Hematopoietic multipotent progenitor cell treated with erythropoietin and hydrocortisone succinate and interleukin-3 and kit ligand, for 8 days (in vitro differentiated cells): ENCODE measurements at regions not wholly inside any gene's neighbourhood (a gene's known extent, or its start where the extent isn't known, plus 50 kb on each side); places are given as distances from the start of the nearest gene placed in this dataset.

Source experiments
- DNase-seq: peaks from one replicate; pipeline ENCODE4 v3.0.0-alpha.2; 2015

- DNase-seq, result no peak
These were observed 677.9 kb upstream of the SEMA6A start for GRCh38 chr5:117252566-117252965.

- DNase-seq, result no peak
These were observed 674.6 kb upstream of the SEMA6A start for GRCh38 chr5:117249086-117249815.

DNA sequence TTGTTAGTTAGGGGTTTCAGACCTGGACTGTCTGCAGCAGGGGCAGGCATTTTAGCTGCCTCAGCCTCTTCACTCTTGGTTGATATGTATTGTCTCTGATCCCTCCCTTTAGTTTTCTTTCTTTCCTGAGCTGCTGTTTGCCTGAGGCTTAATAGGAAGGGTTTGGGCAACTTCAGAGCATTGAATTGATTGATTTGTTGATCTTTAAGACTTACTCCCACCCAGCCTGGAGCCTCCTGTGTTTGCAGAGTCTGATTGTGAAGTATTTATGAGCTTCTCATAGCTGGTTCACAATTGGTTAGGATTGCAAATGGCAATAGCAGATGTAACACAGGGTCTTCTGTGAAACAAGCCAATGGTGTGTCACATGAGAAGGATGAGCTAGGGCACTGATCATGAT, 671.8 kb upstream of the SEMA6A start:
- DNase-seq, result no peak

- DNase-seq, result no peak
These were observed 670.5 kb upstream of the SEMA6A start for GRCh38 chr5:117245130-117245529.

DNA sequence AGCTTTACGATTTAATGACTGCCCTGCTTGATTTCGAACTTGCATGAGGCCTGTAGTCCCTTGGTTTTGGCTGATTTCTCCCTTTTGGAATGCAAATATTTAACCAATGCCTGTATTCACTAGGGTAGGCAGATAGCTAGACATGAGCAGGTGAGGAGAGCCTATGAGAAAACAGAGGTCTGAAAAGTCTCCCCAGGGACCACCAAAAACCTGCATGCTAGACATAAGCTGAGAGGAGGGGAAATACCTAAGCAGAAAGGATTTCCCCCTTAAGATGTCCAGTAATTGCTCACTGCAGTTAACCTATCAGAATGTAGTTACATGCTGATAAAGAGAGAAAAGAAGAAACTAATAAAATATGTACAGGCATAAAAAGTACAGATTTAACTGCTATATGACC, 667.4 kb upstream of the SEMA6A start:
- DNase-seq, result no peak

DNA sequence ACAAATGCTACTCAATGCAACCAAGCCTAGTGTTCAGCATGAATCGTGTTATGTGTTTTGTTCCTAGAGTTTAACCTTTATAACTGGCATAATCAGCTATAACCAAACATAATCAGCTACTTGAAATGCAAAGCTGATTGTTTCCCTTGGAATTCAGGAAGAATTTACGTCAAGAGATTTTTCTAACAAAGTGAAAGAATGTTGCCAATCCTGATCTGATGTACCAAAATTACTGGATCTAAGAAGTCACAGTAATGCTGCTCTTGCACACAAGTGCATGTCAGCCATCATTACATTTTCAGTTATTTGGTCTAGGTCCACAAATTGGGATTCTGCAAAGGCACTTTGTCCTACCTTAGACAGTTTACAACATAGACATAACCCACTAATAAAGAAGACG, 662.3 kb upstream of the SEMA6A start:
- DNase-seq, result no peak

DNA sequence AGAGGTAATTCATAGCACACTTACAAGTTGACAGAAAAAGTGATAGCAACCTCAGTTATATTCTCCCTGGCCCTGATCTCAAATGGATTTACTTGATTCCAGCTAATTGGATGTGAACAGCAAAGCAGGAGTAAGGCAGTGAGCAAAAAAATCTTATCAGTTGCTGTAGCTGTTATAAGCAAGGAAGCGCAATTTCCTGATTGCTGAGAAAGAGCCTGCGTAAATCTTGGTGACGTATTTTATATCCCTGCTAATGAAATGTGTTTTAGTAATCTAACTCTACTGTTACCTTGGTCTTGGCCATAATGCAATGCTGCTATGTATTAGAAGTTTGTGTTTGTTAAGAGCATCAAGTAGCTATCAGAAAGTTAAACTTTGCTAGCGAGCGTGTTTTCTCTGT, 661.2 kb upstream of the SEMA6A start:
- no peak for DNase-seq

DNA sequence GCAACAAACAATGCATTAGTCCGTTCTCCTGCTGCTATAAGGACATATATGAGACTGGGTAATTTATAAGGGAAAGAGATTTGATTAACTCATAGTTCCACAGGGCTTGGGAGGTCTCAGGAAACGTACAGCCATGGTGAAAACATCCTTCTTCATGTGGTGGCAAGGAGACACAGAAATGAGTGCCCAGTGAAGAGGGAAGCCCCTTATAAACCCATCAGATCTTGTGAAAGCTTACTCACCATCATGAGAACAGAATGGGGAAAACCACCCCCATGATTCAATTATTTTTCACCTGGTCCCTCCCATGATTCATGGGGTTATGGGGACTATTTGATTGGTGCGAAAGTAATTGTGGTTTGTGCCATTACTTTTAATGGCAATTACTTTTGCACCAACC, 655.8 kb upstream of the SEMA6A start:
- no peak for DNase-seq

- DNase-seq, result no peak
These were observed 646.1 kb upstream of the SEMA6A start for GRCh38 chr5:117220730-117221129.

DNA sequence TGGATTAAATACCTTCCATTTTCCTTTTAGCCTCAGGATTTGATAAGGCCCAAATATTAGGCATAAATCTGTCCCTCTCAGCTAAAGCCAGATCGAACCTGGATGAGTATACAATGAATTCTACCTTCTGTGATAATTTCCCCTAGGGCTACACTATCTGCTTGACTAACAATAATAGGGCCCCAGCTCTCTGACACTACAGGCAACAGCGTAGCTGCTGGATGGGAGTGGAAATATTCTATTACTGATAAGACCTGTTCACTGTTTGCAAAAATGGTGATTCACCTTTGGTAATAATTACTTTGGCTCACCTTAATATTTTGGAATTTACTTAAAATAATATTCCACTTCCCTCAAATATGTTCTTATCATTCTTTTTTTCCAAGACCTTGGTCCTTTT, 644.2 kb upstream of the SEMA6A start:
- no peak for DNase-seq

DNA sequence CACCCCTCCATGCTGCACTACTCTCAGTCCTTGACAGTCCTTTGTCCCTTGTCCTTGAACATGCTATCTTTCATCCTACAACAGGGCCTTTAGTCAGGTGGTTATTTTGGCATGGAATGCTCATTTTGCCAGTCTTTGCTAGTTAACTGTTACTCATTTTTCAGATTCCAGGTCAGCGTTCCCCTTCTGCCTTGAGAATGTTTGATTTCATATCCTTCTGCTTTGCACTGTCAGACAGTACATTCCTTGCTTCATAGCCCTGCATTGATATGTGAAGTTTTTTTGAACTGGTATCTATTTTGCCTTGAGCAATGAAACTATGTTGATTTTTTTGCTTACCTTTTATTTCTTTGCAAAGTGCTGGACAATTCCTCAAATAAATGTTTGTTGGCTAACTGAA, 638.2 kb upstream of the SEMA6A start:
- DNase-seq, result no peak

DNA sequence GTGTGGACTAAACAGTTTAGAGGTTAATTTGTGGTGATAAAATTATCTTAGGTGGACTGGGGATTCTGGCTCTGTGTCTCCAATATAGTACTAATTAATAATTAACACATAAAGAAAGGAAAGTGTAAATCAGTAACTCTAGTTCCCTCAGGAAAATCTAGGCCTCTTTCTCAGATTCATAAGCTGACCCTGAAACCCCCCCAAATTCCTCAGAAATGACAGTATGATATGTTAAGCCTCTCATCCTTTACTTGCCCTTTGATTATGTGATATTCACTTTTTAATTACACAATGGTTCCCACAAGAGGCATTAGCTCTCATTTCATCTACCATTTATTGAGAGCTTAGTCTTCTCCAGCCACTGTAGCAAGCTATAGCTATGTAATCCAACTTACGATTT, 636.2 kb upstream of the SEMA6A start:
- DNase-seq, result no peak

DNA sequence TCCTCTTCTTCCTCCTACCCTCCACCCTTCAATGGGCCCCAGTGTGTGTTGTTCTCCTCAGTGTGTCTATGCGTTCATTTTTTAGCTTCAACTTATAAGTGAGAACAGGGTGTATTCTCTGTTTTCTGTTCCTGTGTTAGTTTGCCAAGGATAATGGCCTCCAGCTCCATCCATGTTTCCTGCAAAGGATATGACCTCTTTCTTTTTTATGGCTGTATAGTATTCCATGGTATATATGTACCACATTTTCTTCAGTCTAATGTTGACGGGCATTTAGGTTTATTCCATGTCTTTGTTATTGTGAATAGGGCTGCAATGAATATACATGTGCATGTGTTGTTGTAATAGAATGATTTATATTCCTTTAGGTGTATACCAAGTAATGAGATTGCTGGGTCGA, 634.9 kb upstream of the SEMA6A start:
- no peak for DNase-seq

GRCh38 chr5:117207088-117207668, 632.6 kb upstream of the SEMA6A start:
- DNase-seq, result no peak

- no peak for DNase-seq
These were observed 631.3 kb upstream of the SEMA6A start for GRCh38 chr5:117205894-117206293.

DNA sequence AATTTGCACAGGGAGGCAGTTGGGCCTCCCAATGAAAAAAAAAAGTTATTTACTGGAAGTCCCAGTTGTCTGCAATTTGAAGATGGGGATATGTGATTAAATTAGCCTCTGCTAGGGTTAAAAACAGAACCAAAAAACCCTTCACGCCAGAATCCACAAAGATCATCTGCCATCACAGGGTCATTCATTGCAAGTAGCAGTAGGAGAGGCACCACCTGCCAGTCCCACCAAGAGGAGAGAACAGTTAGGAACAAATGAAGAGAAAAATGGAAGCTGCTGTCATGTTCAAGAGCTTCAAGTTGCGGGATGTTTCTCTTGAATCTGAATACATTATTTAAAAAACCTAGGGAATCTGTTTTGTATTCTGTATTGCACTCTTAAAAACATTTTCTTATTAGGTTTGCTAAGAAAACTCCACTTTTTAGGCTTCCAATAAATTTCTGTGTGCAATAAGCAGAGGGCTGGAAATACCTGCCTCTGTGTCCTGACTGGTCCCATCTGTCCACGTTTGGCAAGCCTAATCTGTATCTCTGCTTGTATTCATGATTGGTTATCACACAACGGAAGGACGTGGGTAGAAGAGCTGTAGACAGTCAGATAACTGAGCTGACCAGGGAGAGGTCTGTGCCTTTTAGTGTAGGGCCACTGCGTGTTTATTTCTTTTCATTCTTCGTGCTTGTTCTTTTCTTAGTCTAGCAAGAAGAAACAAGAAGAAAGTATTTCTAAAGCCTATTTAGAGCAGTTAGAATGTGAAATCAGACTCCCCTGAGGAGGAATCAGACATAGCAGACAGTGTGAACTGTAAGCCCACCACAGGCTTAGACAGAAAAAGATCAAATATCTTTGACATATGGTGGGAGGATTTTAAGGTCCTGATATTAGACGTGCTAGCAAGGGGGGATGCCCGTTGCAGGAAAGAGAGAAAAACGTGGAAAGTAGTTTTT, 630.6 kb upstream of the SEMA6A start:
- DNase-seq, result no peak

DNA sequence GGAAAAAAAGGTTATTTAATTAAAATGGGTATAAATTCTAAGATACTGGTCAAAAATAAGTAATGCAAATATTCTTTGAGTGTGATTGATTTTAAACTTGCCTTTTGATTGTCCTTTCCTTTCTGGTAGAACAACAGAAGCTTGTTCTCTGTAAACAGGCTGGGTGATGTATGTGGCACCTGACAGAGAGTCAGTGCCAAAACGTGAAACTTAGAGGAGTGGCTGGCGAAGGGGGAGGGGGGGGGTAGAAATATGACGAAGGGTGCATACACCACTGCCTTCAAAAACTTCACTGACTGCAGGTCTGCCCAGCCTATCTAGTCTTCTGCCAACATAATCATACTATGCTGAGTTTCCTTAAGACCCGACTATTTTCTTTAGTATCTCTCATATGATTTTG, 629.8 kb upstream of the SEMA6A start:
- DNase-seq, result no peak

- no peak for DNase-seq
These were observed 629.0 kb upstream of the SEMA6A start for GRCh38 chr5:117203584-117203983.

- DNase-seq, result no peak
These were observed 626.4 kb upstream of the SEMA6A start for GRCh38 chr5:117201001-117201400.

DNA sequence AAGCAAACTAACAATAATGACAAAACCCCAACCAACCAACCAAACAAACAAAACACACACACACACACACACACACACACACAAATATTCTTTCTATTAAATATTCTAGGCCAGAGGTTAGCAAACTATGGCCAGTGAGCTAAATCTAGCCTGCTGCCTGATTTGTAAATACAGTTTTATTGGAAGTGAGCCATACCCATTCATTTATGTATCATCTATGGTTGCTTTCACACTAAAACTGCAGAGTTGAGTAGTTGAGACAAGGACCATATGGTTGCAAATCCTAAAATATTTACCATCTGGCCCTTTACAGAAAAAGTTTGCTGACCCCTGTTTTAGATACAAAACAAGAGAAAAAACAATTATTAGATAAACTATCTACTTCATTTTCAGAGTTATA, 620.5 kb upstream of the SEMA6A start:
- DNase-seq, result no peak

GRCh38 chr5:117191251-117191650, 616.6 kb upstream of the SEMA6A start:
- DNase-seq, result no peak

- DNase-seq, result no peak
These were observed 615.2 kb upstream of the SEMA6A start for GRCh38 chr5:117189784-117190183.

DNA sequence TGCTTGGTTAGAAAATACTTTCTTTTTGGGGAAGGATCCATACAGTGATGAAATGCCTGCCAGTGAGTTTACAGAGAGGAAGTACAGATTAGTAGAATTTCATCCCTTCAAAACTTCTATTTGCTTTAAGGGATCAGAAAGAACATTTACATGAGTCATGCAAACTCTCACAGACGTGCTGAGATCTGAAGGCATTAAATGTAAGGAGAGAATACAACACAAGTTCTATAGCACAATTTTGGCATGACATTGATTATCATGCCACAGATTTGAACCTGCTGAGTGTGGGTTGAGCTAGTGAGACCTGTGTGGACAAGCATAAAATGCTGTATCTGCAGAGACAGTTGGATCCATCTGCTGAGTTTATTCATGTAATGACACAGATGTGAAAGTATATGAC, 613.6 kb upstream of the SEMA6A start:
- DNase-seq, result no peak

DNA sequence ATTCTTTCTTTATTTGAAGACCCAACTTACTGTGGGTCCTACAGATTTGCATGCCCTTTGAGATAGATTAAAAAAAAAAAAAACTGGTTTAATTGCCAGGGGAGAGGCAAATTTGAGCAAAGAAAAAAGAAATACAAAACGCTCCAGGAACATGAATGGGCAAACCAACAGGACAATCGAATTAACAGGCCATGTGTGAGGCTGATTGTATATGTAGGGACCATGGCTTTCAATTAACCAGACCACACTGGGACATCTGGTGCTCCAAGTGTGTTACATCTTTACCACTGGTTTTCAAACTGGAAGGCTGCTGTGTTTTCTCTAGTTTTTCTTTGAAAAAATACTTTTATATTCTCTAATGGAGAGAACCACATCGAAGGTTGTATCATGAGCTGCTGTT, 612.1 kb upstream of the SEMA6A start:
- DNase-seq, result no peak
